Ovary (tissue), 3 donors: ENCODE measurements at regions not wholly inside any gene's neighbourhood (a gene's known extent, or its start where the extent isn't known, plus 50 kb on each side); places are given as distances from the start of the nearest gene placed in this dataset.

Source experiments
- EP300 ChIP-seq: sonication (generic); formaldehyde crosslinking; IDR thresholded peaks from one replicate; pipeline ENCODE4 v1.6.1; 2017; ENCODE audit warnings: antibody characterized with exemption
- POLR2A ChIP-seq: fragments of 450-650 bp; IDR thresholded peaks from one replicate; pipeline ENCODE4 v1.6.1; 2017; ENCODE audit warnings: antibody characterized with exemption, mild to moderate bottlenecking, moderate library complexity
- TF ChIP-seq, protein P1 (sequence below), 3 donors: fragments of 450-650 bp in 2 of 3; fragments of 200-600 bp in 1 of 3; IDR thresholded peaks; one replicate each; pipeline versions ENCODE4 v1.5.1 to v1.8.0; 2016 to 2022; ENCODE audit warnings: antibody characterized with exemption in 3 of 3, mild to moderate bottlenecking in 1 of 3
- donor health status: DM: no; HTN: no; CAD: no.

DNA sequence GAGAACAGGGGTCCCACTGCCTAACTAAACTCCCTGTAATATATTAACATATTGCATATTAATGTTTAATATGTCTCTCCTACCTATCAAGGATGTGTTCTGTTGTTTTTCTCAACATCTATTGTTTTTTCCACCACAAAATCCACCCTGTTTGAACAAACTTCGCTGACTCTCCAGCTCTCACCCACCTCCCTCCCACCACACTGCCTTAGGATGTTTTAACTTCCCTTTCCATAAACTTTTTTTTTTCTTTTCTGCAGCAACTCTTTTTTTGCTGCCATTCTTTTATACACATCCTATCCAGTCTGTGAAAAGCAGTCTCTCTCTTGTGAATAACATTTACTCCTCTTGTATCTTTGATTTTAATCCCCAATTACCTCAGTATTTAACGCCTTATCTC lies 226.1 kb downstream of the PCDH7 start:
- TF ChIP-seq, protein P1, sequence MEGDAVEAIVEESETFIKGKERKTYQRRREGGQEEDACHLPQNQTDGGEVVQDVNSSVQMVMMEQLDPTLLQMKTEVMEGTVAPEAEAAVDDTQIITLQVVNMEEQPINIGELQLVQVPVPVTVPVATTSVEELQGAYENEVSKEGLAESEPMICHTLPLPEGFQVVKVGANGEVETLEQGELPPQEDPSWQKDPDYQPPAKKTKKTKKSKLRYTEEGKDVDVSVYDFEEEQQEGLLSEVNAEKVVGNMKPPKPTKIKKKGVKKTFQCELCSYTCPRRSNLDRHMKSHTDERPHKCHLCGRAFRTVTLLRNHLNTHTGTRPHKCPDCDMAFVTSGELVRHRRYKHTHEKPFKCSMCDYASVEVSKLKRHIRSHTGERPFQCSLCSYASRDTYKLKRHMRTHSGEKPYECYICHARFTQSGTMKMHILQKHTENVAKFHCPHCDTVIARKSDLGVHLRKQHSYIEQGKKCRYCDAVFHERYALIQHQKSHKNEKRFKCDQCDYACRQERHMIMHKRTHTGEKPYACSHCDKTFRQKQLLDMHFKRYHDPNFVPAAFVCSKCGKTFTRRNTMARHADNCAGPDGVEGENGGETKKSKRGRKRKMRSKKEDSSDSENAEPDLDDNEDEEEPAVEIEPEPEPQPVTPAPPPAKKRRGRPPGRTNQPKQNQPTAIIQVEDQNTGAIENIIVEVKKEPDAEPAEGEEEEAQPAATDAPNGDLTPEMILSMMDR (IDR thresholded peaks at IDR 0.05), result no peak
- TF ChIP-seq POLR2A (no peak), EP300 (no peak)
